Activated CD8-positive, alpha-beta T cell treated with anti-CD3 and anti-CD28 coated beads for 36 hours (primary cell): ENCODE measurements at regions not wholly inside any gene's neighbourhood (a gene's known extent, or its start where the extent isn't known, plus 50 kb on each side); places are given as distances from the start of the nearest gene placed in this dataset.
"Not testable (repeated sequence)": the region's sequence is repeated elsewhere in the genome, so short reads cannot be mapped to it uniquely, and the experiment has no call there.

Experiments used
- ATAC-seq: fragments of 200-7000 bp; cut with Tn5 transposase; one replicate; pipeline ENCODE4 v1.10.0; 2021; ENCODE audit warnings: mild to moderate bottlenecking, moderate library complexity
- CTCF ChIA-PET: fragments of 350-600 bp; sonication (Branson Sonifier 250); formaldehyde crosslinking; loops from one replicate; lab custom pipeline; 2021; ENCODE audit warnings: antibody characterized with exemption; lab: Charles Lee
- POLR2A ChIA-PET: fragments of 350-600 bp; sonication (Branson Sonifier 250); formaldehyde crosslinking; loops from one replicate; lab custom pipeline; 2021; ENCODE audit warnings: antibody characterized with exemption; lab: Charles Lee
- DNase-seq: peaks from one replicate; pipeline ENCODE4 v3.0.0-alpha.2; 2020
- H3K27ac Mint-ChIP-seq: one replicate; pipeline ENCODE4 v1.8.0; 2021; ENCODE audit warnings: mild to moderate bottlenecking, mixed read lengths
- H3K27me3 Mint-ChIP-seq: one replicate; pipeline ENCODE4 v1.8.0; 2021; ENCODE audit warnings: mixed read lengths
- H3K36me3 Mint-ChIP-seq: one replicate; pipeline ENCODE4 v1.8.0; 2021; ENCODE audit warnings: low read depth, mixed read lengths
- H3K4me1 Mint-ChIP-seq: one replicate; pipeline ENCODE4 v1.8.0; 2021; ENCODE audit warnings: low read depth, mixed read lengths
- H3K4me3 Mint-ChIP-seq: one replicate; pipeline ENCODE4 v1.8.0; 2021; ENCODE audit warnings: mild to moderate bottlenecking, moderate library complexity, mixed read lengths
- H3K9me3 Mint-ChIP-seq: one replicate; pipeline ENCODE4 v1.8.0; 2021; ENCODE audit warnings: mixed read lengths
- CTCF ChIP-seq: fragments of 200-600 bp; IDR thresholded peaks from one replicate; pipeline ENCODE4 v1.8.0; 2022; ENCODE audit warnings: antibody characterized with exemption, mild to moderate bottlenecking
- intact Hi-C: fragments of 100-400 bp; cut with micrococcal nuclease; formaldehyde crosslinking; loops from one replicate; pipeline ENCODE4 v1.10.0; 2022

- Mint-ChIP-seq H3K9me3 (no peaks in the 10 kb centered on the region), H3K27ac (no peak overlapping the region), H3K4me3 (no peak overlapping the region), H3K27me3 (no peaks in the 10 kb centered on the region), H3K4me1 (no peaks in the 10 kb centered on the region), H3K36me3 (no peaks in the 10 kb centered on the region)
- POLR2A ChIA-PET: no interaction called here
- DNase-seq: no peak
- intact Hi-C loops: no loop called here
- TF ChIP-seq CTCF: no peak
- ATAC-seq: no peak
- CTCF ChIA-PET: interaction anchor here (0.5 to 2.8 kb wide), 13 partner anchors 8 to 1054 kb away, joined by 3 to 18 read pairs (median 3); no protein-coding TSS in a partner anchor
Observed at GRCh38 chr5:15106530-15107283, 235.1 kb upstream of the ANKH start.

GRCh38 chr5:15105799-15106393 lies 234.3 kb upstream of the ANKH start:
- ChIA-PET CTCF (interaction anchor here (0.5 to 2.8 kb wide), 17 partner anchors 8 to 1055 kb away, joined by 3 to 18 read pairs (median 3); no protein-coding TSS in a partner anchor), POLR2A (no interaction called here)
- no peak overlapping the region for H3K4me3 Mint-ChIP-seq
- TF ChIP-seq CTCF: peak; percentile 82
- ATAC-seq (peak; percentile 61), DNase-seq (peak; percentile 45)
- no peaks in the 10 kb centered on the region for H3K9me3 Mint-ChIP-seq
- no peaks in the 10 kb centered on the region for H3K36me3 Mint-ChIP-seq
- no peaks in the 10 kb centered on the region for H3K27me3 Mint-ChIP-seq
- no peak overlapping the region for H3K27ac Mint-ChIP-seq
- intact Hi-C loops: no loop called here
- no peaks in the 10 kb centered on the region for H3K4me1 Mint-ChIP-seq

GRCh38 chr5:15103864-15104263 lies 232.3 kb upstream of the ANKH start:
- DNase-seq: no peak
- Mint-ChIP-seq H3K4me1 (no peaks in the 10 kb centered on the region), H3K27me3 (no peaks in the 10 kb centered on the region), H3K4me3 (no peak overlapping the region), H3K9me3 (peaks cover 4% of the 10 kb centered on the region), H3K36me3 (no peaks in the 10 kb centered on the region), H3K27ac (no peak overlapping the region)
- TF ChIP-seq CTCF: no peak
- intact Hi-C loops: no loop called here
- no peak for ATAC-seq
- ChIA-PET POLR2A (no interaction called here), CTCF (interaction anchor here (1.3 kb wide), 1 partner anchor 12 kb away, joined by 3 read pairs; no protein-coding TSS in a partner anchor)

- Mint-ChIP-seq H3K27ac (no peak overlapping the region), H3K4me3 (no peak overlapping the region), H3K36me3 (no peaks in the 10 kb centered on the region), H3K27me3 (no peaks in the 10 kb centered on the region), H3K9me3 (peaks cover 4% of the 10 kb centered on the region), H3K4me1 (no peaks in the 10 kb centered on the region)
- DNase-seq (no peak), ATAC-seq (no peak)
- intact Hi-C loops: no loop called here
- ChIA-PET POLR2A (no interaction called here), CTCF (no interaction called here)
- no peak for TF ChIP-seq CTCF
Observed at GRCh38 chr5:15103130-15103529, 231.6 kb upstream of the ANKH start.

- Mint-ChIP-seq H3K27me3 (no peaks in the 10 kb centered on the region), H3K4me1 (no peaks in the 10 kb centered on the region), H3K27ac (no peak overlapping the region), H3K36me3 (no peaks in the 10 kb centered on the region), H3K4me3 (no peak overlapping the region), H3K9me3 (peaks cover 6% of the 10 kb centered on the region)
- POLR2A ChIA-PET: no interaction called here
- ATAC-seq (no peak), DNase-seq (no peak)
- intact Hi-C loops: no loop called here
- no peak for TF ChIP-seq CTCF
- CTCF ChIA-PET: no interaction called here
Observed at GRCh38 chr5:15097552-15097951, 226.0 kb upstream of the ANKH start.

- POLR2A ChIA-PET, ATAC-seq, H3K27ac Mint-ChIP-seq, CTCF ChIA-PET, H3K4me1 Mint-ChIP-seq, H3K27me3 Mint-ChIP-seq, intact Hi-C loops, DNase-seq, H3K9me3 Mint-ChIP-seq, H3K4me3 Mint-ChIP-seq, H3K36me3 Mint-ChIP-seq: not testable (repeated sequence)
Observed at GRCh38 chr5:15096686-15097085, 225.1 kb upstream of the ANKH start.
